ENCODE measurements at regions not wholly inside any gene's neighbourhood (a gene's known extent, or its start where the extent isn't known, plus 50 kb on each side); places are given as distances from the start of the nearest gene placed in this dataset.

DNA sequence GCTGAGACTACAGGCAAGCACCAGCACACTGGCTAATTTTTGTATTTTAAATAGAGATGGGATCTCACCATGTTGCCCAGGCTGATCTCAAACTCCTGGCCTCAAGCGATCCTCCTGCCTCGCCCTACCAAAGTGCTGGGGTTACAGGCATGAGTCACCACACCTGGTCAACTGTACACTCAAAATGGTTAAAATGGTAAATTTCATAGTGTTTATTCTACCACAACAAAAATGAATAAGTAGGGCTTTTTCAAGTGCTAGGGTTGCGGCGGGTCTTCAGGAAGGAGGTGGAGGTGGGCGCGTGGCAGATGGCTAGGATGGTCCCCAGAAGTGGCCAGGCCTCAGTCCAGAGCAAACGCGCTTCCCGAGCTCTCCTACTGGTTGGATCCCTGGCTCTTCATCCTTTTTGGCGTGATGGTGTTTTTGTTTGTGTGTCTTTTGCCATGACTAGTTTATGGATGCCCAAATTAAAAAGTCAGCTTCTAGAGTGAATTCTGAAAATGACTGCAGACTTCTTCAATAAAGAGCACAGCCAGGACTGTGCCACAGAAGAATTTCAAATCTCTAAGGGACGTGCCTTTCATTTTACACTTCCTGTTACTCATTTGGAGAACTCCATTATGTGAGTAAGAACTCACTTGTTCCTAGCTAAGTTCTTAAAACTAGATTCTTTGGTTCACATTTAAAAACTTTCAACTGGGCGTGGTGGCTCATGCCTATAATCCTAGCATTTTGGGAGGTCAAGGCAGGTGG lies 73.9 kb downstream of the TMEM130 start:
- Histone ChIP-seq H3K27ac (no peak overlapping the region), H3K4me1 (ENCODE audit: low read depth) (no peaks in the 10 kb centered on the region), H3K36me3 (no peaks in the 10 kb centered on the region), H3K27me3 (no peaks in the 10 kb centered on the region), H3K4me3 (no peak overlapping the region), H3K9me3 (ENCODE audit: low read depth) (no peaks in the 10 kb centered on the region)
- TF ChIP-seq, protein P1, sequence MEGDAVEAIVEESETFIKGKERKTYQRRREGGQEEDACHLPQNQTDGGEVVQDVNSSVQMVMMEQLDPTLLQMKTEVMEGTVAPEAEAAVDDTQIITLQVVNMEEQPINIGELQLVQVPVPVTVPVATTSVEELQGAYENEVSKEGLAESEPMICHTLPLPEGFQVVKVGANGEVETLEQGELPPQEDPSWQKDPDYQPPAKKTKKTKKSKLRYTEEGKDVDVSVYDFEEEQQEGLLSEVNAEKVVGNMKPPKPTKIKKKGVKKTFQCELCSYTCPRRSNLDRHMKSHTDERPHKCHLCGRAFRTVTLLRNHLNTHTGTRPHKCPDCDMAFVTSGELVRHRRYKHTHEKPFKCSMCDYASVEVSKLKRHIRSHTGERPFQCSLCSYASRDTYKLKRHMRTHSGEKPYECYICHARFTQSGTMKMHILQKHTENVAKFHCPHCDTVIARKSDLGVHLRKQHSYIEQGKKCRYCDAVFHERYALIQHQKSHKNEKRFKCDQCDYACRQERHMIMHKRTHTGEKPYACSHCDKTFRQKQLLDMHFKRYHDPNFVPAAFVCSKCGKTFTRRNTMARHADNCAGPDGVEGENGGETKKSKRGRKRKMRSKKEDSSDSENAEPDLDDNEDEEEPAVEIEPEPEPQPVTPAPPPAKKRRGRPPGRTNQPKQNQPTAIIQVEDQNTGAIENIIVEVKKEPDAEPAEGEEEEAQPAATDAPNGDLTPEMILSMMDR (IDR thresholded peaks at IDR 0.05; ENCODE audit: low read depth, low read length): no peak
- DNase-seq (ENCODE audit: low read depth in 1 of 2, low spot score in 1 of 2): no peak
